Esophagus mucosa (tissue), 1 donor: ENCODE measurements at regions not wholly inside any gene's neighbourhood (a gene's known extent, or its start where the extent isn't known, plus 50 kb on each side); places are given as distances from the start of the nearest gene placed in this dataset.
"Not testable (repeated sequence)": the region's sequence is repeated elsewhere in the genome, so short reads cannot be mapped to it uniquely, and the experiment has no call there.

Experiments used
- ATAC-seq: fragments of 200-7000 bp; cut with Tn5 transposase; one replicate; pipeline ENCODE4 v1.9.1; 2020
- donor health status: DM: yes; HTN: yes; CAD: no.

- ATAC-seq = no peak
Measured at GRCh38 chr18:25557011-25557410, 205.0 kb upstream of the ZNF521 start.

DNA sequence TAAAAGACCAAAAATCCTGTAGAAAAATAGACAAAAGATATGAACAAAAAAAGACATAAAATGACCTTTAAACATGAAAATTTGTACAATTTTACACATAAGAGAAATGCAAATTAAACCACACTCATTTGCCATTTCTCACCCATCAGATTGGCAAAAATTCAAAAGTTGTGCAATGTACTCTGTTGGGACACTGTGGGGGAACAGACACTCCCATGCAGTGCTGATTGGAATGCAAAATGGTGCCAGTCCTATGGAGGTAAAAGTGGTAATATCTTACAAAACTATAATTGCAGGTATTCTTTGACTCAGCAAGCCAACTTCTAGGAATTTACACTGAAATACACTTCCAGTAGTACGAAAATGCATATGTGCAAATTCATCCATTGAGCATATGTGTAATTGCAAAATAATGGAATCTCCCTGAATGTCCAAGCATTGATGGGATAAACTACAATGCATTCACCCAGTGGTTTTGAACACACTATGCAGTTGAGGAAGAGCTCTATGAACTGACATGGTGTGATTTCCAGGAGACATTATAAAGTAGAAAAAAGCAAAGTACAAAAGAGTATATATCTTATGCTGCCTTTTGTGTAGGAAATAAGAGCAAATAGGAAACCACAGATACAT, 201.8 kb upstream of the ZNF521 start:
- ATAC-seq = no peak

DNA sequence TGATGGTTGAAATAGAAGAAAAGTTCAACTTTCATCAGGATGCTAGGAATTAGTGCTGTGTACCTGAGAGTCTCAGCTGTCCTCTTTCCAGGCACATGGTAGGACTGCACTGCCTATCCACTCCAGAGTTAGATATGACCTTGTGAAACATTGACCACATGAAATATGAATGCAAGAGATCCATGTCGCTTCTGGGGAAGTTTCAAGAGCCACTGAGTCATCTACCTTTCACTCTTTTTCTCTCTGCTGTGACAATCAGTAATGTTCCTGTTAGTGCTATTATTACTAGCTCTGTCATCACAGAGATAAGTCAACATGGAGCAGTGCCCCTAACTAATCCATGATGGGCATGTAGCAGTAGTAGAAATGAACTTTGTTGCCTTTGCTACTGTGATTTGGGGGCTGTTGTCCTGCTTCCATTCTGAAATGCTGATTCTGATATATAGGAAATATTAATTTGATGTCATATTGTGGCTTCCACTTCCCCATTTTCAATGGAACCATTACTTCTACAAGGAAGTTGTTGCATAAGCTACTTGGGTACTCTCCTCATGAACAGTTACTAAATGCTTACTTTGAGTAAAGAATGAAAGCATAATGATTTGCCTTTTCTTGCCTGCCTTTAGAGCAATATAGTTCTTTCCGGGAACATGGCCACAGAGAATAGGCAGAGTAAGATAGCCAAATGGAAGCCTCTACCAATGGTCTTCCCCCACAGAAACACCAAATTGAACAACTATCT, 192.8 kb upstream of the ZNF521 start:
- no peak for ATAC-seq

- no peak for ATAC-seq
Measured at GRCh38 chr18:25538175-25538922, 186.4 kb upstream of the ZNF521 start.

GRCh38 chr18:25535495-25535894, 183.5 kb upstream of the ZNF521 start:
- ATAC-seq = no peak

- ATAC-seq = no peak
Measured at GRCh38 chr18:25534401-25534800, 182.4 kb upstream of the ZNF521 start.

DNA sequence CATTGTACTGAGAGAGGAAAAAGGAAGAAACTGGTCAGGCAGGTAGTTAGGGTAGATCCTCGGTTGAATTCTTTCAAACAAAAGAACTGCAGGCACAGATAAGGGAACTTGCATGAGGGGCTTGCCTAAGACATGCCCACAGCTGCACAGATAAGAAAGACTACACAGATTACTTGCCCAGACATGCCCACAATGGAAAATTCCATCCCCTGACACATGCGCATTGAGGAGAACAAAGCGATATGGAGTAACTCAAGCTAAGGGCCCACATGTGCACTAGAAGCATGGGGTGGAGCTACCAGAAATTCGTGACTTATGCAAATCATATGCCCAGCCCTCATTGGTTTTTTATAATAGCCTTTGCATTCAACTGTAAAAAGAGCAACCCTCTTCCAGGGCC, 181.3 kb upstream of the ZNF521 start:
- no peak for ATAC-seq

DNA sequence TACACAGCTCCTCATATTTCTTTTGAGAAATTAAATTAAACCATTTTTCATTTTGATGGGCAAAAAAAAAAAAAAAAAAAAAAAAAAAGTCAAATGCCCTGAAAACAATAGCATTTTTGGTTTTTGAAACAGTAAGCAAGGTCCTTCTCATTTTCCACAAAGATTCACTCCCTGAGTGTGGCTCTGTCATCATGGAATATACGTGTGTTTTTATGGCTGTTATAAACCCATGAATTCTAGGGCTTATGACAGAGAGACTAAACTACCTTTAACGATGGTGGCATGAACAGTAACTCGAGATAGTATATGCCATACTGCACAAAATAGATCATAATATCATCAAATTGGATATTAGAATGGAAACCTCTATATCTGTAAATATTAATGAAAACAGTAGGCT, 179.2 kb upstream of the ZNF521 start:
- ATAC-seq = no peak

- ATAC-seq = not testable (repeated sequence)
Measured at GRCh38 chr18:25525789-25526188, 173.8 kb upstream of the ZNF521 start.

DNA sequence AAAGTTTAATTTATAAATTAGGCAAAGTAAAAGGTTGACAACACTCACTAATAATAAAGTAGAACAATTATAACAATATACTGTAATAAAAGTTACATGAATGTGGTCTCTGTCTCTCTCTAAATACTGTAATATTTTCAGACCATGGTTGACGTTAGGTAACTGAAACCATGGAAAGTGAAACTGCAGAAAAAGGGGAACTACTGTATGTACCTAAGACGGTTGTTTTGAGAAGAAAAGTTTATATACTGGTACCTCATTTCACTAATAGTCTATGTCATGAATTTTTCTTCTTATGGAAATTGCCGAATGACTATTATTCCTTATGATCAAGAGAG, 166.7 kb upstream of the ZNF521 start:
- no peak for ATAC-seq

- no peak for ATAC-seq
Measured at GRCh38 chr18:25517881-25518715, 166.1 kb upstream of the ZNF521 start.

- ATAC-seq = no peak
Measured at GRCh38 chr18:25516747-25517498, 165.0 kb upstream of the ZNF521 start.

- ATAC-seq = no peak
Measured at GRCh38 chr18:25516121-25516520, 164.2 kb upstream of the ZNF521 start.

DNA sequence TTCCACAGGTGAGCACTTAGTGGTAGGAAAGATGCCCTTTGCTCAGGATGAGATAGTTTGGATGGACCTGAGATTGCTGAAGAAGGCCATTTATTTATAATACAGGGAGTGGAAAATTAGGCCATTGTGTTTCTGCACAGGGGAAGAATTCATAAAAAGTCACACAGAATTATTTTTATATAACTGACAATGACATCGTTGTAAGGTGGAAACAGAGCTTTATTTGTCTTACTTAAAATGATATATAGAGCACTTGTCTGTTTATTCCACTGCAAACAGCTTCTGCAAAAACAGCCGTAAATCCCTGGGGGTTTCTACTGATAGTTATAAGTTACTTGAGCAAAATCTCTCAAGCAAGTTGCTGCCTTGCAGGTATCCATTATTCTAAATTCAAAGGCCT, 158.1 kb upstream of the ZNF521 start:
- no peak for ATAC-seq

DNA sequence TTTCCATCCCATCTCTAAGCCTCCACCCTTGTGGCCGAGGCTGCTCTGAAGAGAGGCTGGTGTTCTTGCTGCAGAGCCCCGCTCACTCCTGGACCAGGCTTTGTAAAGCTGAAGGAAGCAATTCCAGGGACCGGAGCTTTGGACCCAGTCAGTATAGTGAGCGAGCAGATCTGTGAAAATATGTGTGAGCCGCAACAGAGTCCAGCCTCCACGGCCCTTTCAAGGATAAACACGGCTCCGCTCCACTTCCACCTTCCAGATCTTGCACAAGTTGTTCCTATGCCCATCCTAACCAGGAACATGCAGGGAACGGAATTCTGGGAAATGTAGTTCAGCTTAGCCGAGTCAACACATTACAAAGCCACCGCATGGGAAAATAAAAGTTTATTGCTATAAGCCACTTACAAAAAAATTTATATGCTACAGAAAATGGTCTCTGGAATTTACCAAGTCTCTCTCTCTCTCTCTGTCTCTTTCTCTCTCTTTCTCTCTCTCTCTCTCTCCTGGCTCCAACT, 151.7 kb upstream of the ZNF521 start:
- ATAC-seq = peak; percentile 42

DNA sequence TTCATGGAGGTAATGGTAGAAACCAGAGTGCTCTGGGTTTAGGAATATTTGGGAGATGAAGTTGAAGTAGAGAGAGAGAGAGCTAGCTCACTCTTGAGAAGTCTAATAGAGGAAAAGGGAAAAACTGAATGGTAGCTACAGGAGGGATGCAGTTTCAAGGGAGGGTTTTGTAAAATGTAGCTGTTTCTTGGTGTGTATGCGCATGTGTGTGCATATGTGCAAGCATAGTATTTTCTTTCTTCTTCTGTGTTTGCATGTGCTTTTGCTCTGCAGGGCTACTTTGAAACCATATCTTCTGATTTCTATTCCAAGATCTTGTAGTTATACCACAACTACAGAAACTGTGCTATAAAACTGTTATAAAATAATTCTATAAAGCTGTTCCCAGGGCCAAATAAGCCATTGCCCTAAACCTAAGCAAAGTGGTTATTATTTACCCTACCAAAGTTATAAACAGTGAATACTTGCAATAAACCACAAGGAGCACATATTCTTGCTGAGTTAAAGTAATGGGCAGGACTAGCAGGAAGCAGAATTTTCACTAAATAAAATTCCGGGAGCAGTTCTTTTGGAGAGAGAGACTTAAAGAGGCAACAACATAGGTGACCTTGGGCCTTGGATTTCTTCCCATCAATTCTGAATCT, 145.3 kb upstream of the ZNF521 start:
- no peak for ATAC-seq

DNA sequence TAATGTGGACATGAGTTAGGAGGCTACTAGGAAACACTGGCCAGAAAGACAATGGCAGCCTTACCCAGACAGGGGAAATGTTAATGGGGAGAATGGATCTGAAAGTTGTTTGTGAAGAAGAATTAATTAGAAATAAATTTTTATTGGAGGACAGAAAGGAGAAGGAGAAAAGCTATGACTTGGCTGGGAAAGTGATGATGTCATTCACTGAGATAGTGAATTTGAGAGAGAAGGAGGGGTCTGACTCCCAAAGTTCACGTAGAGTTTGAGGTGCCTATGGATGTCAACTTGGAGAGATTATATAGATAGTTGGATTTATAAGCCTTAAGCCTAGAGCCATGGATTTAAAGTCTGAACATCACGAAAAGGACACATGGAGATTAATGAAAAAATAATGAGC, 144.6 kb upstream of the ZNF521 start:
- ATAC-seq = no peak

GRCh38 chr18:25495606-25496005, 143.6 kb upstream of the ZNF521 start:
- no peak for ATAC-seq

DNA sequence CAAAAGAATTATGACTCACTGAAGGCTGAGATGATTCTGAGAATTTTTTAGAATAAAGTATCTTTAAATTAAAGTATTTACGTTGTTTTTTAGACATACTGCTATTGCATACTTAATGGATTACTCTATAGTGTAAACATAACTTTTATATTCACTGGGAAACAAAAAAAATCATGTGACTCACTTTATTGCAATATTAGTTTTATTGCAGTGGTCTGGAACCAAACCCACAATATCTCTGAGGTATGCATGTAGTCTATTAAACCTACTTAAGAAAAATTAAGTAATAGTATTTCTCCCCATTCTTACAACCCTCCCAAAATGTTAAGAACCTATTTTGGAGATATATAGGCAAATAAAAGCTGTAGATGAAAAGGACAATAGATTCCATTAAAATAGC, 142.9 kb upstream of the ZNF521 start:
- no peak for ATAC-seq

GRCh38 chr18:25493401-25493800, 141.4 kb upstream of the ZNF521 start:
- no peak for ATAC-seq

DNA sequence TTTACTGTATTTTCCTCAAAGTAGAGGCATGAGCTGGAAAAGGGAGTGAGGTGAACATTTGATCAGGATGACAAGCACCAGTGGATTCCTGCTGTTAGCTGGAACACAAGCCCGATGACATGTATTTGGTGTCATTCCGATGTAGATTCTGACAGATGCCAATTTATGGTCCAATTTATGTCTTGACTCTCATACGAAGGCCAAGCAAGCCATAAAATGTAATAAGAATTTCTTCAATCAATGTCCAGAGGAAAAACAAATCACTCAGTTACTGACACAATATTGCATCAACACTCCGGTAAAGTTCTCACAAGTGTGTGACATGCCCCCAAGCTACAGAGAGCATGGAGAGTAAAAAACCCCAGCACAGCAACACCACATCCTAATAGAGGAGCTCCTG, 138.3 kb upstream of the ZNF521 start:
- ATAC-seq = no peak

DNA sequence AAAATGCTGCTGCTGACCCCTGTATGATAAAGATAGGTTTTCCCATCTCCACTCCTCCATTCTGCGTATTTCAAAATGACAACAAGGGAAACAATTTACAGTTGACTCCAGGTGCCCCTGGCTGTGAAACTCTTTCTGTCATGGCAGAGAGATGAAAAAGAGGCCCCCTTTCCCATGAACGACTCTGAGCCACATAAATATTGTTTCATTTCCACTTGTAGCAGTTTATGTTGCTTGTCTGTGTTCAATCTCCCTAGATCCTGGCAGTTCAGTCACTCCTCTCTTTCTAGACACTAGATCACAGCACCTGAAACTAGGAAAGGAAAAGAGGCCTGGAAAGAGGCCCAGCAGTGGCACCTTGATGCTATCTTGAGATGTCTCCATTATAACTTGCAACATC, 121.0 kb upstream of the ZNF521 start:
- no peak for ATAC-seq
